Cardiac muscle cell (in vitro differentiated cells and primary cell): ENCODE measurements at regions not wholly inside any gene's neighbourhood (a gene's known extent, or its start where the extent isn't known, plus 50 kb on each side); places are given as distances from the start of the nearest gene placed in this dataset.

Source experiments
- DNase-seq, 2 donors: peaks; one replicate each; pipeline versions ENCODE4 v3.0.0 to v3.0.0-alpha.2; 2010 to 2017; ENCODE audit warnings: low read depth in 1 of 2, low spot score in 1 of 2
- H3K27ac ChIP-seq: fragments of 200-600 bp; sonication (generic); 2 replicates; pipeline ENCODE4 v1.5.1; 2016
- H3K27me3 ChIP-seq: fragments of 200-600 bp; sonication (generic); 2 replicates; pipeline ENCODE4 v1.6.0; 2016; ENCODE audit warnings: control low read depth
- H3K36me3 ChIP-seq: fragments of 200-600 bp; sonication (generic); 2 replicates; pipeline ENCODE4 v1.5.1; 2016; ENCODE audit warnings: control low read depth
- H3K4me1 ChIP-seq: fragments of 200-600 bp; sonication (generic); 2 replicates; pipeline ENCODE4 v1.8.1; 2017; ENCODE audit warnings: low read depth, mild to moderate bottlenecking, mixed run types
- H3K4me3 ChIP-seq: fragments of 200-600 bp; sonication (generic); 2 replicates; pipeline ENCODE4 v1.5.1; 2016; ENCODE audit warnings: mild to moderate bottlenecking
- H3K9me3 ChIP-seq: fragments of 200-600 bp; sonication (generic); 2 replicates; pipeline ENCODE4 v1.5.1; 2017; ENCODE audit warnings: low read depth, mild to moderate bottlenecking, control low read depth
- TF ChIP-seq, protein P1 (sequence below): IDR thresholded peaks from 2 replicates; pipeline ENCODE4 v1.5.1; 2012; ENCODE audit warnings: low read depth, mild to moderate bottlenecking, low read length

DNA sequence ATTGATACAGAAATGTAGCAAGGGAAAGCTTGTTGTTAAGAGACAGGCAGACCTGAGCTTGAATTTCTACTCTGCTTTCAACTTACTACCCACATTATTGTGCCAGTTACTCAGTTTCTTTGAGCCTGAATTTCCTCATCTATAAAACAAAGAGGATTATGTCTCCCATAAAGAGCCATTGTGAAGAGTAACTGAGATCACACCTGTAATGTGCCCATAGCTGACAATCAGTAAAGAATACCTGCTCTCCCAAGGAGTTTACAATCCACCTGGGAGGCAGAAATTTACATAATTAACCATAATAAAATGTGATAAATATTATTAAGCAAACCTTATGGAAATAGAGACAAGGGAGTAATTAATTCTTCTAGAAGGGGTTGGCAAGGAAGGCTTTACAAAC, 204.9 kb downstream of the EPM2A start:
- no peak overlapping the region for H3K27ac ChIP-seq
- DNase-seq, result no peak
- peaks cover 6% of the 10 kb centered on the region for H3K4me1 ChIP-seq
- no peaks in the 10 kb centered on the region for H3K36me3 ChIP-seq
- no peaks in the 10 kb centered on the region for H3K9me3 ChIP-seq
- TF ChIP-seq, protein P1, sequence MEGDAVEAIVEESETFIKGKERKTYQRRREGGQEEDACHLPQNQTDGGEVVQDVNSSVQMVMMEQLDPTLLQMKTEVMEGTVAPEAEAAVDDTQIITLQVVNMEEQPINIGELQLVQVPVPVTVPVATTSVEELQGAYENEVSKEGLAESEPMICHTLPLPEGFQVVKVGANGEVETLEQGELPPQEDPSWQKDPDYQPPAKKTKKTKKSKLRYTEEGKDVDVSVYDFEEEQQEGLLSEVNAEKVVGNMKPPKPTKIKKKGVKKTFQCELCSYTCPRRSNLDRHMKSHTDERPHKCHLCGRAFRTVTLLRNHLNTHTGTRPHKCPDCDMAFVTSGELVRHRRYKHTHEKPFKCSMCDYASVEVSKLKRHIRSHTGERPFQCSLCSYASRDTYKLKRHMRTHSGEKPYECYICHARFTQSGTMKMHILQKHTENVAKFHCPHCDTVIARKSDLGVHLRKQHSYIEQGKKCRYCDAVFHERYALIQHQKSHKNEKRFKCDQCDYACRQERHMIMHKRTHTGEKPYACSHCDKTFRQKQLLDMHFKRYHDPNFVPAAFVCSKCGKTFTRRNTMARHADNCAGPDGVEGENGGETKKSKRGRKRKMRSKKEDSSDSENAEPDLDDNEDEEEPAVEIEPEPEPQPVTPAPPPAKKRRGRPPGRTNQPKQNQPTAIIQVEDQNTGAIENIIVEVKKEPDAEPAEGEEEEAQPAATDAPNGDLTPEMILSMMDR, result no peak
- no peaks in the 10 kb centered on the region for H3K27me3 ChIP-seq
- H3K4me3 ChIP-seq, result no peak overlapping the region

GRCh38 chr6:145531032-145531431, 204.3 kb downstream of the EPM2A start:
- Histone ChIP-seq H3K4me1 (peaks cover 6% of the 10 kb centered on the region), H3K27ac (no peak overlapping the region), H3K9me3 (no peaks in the 10 kb centered on the region), H3K4me3 (no peak overlapping the region), H3K36me3 (no peaks in the 10 kb centered on the region), H3K27me3 (no peaks in the 10 kb centered on the region)
- DNase-seq, result no peak
- TF ChIP-seq, protein P1, result no peak

- TF ChIP-seq, protein P1, result no peak
- Histone ChIP-seq H3K4me3 (no peak overlapping the region), H3K9me3 (no peaks in the 10 kb centered on the region), H3K4me1 (peaks cover 6% of the 10 kb centered on the region), H3K27me3 (no peaks in the 10 kb centered on the region), H3K36me3 (no peaks in the 10 kb centered on the region), H3K27ac (no peak overlapping the region)
- no peak for DNase-seq
These were observed 203.5 kb downstream of the EPM2A start for GRCh38 chr6:145531822-145532221.

DNA sequence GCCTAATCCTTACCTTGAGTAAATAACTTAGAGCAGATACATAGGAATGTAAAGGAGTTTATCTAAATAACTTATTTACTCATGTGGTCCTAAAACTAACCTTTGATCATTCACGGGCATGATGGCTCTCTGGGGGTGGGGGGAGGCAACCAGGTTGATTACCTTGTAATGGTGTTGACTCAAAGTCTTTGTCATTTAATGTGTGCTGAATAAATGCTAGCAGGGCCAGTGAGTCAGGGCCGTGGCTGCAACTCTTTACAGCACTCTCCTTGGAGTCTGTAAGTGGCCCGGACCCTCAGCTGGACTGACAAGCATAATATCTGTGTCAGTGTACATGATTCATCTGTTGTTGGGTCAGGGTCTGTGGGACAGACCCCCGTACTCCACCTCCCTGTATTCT, 203.0 kb downstream of the EPM2A start:
- Histone ChIP-seq H3K4me3 (no peak overlapping the region), H3K27me3 (no peaks in the 10 kb centered on the region), H3K9me3 (no peaks in the 10 kb centered on the region), H3K36me3 (no peaks in the 10 kb centered on the region), H3K27ac (no peak overlapping the region), H3K4me1 (peaks cover 6% of the 10 kb centered on the region)
- TF ChIP-seq, protein P1, result no peak
- DNase-seq, result no peak

GRCh38 chr6:145534989-145535388, 200.3 kb downstream of the EPM2A start:
- Histone ChIP-seq H3K9me3 (no peaks in the 10 kb centered on the region), H3K4me3 (no peak overlapping the region), H3K36me3 (no peaks in the 10 kb centered on the region), H3K27me3 (no peaks in the 10 kb centered on the region), H3K27ac (no peak overlapping the region), H3K4me1 (peaks cover 6% of the 10 kb centered on the region)
- TF ChIP-seq, protein P1, result no peak
- DNase-seq, result no peak

DNA sequence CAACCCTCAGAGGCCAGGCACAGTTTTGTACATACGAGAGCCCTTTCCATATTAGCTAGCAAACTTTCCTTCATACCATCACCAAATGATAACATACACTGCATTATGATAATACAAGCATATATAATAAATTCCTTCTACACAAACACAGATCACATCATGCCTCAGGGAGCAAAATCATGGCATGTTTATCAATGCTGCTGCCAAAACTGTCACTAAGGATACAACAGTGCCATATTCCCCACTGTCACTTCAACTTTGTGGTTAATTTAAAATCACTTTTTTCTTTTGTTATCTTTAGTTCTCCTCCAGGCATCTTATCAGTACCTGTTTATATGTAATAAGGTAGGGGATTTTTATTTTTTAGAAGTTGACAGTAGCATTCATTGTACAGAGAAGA, 196.3 kb downstream of the EPM2A start:
- no peak overlapping the region for H3K4me3 ChIP-seq
- H3K9me3 ChIP-seq, result no peaks in the 10 kb centered on the region
- TF ChIP-seq, protein P1, result no peak
- H3K36me3 ChIP-seq, result no peaks in the 10 kb centered on the region
- H3K27me3 ChIP-seq, result no peaks in the 10 kb centered on the region
- H3K27ac ChIP-seq, result no peak overlapping the region
- no peaks in the 10 kb centered on the region for H3K4me1 ChIP-seq
- no peak for DNase-seq
